ENCODE measurements at regions not wholly inside any gene's neighbourhood (a gene's known extent, or its start where the extent isn't known, plus 50 kb on each side); places are given as distances from the start of the nearest gene placed in this dataset.

GRCh38 chr10:10178476-10178875, 839.2 kb upstream of the CELF2 start:
- TF ChIP-seq CTCF (IDR thresholded peaks at IDR 0.05; ENCODE audit: low read length, missing control alignments), result no peak
- no peak overlapping the region for H3K4me3 ChIP-seq (replicated peaks; ENCODE audit: low read depth, low read length)
- no peak for DNase-seq (ENCODE audit: low read depth)

GRCh38 chr10:10193848-10194247, 823.8 kb upstream of the CELF2 start:
- no peak overlapping the region for H3K4me3 ChIP-seq (replicated peaks; ENCODE audit: low read depth, low read length)
- TF ChIP-seq CTCF (IDR thresholded peaks at IDR 0.05; ENCODE audit: low read length, missing control alignments), result no peak
- no peak for DNase-seq (ENCODE audit: low read depth)

- no peak overlapping the region for H3K4me3 ChIP-seq (replicated peaks; ENCODE audit: low read depth, low read length)
- TF ChIP-seq CTCF (IDR thresholded peaks at IDR 0.05; ENCODE audit: low read length, missing control alignments), result no peak
- no peak for DNase-seq (ENCODE audit: low read depth)
These were observed 821.0 kb upstream of the CELF2 start for GRCh38 chr10:10196701-10197100.

GRCh38 chr10:10197423-10197822, 820.2 kb upstream of the CELF2 start:
- TF ChIP-seq CTCF (IDR thresholded peaks at IDR 0.05; ENCODE audit: low read length, missing control alignments), result no peak
- H3K4me3 ChIP-seq (replicated peaks; ENCODE audit: low read depth, low read length), result no peak overlapping the region
- no peak for DNase-seq (ENCODE audit: low read depth)

GRCh38 chr10:10198363-10198762, 819.3 kb upstream of the CELF2 start:
- DNase-seq (ENCODE audit: low read depth), result no peak
- H3K4me3 ChIP-seq (replicated peaks; ENCODE audit: low read depth, low read length), result no peak overlapping the region
- no peak for TF ChIP-seq CTCF (IDR thresholded peaks at IDR 0.05; ENCODE audit: low read length, missing control alignments)

GRCh38 chr10:10204415-10204814, 813.3 kb upstream of the CELF2 start:
- H3K4me3 ChIP-seq (replicated peaks; ENCODE audit: low read depth, low read length), result no peak overlapping the region
- DNase-seq (ENCODE audit: low read depth), result no peak

More at GRCh38 chr10:10204415-10204814, 813.3 kb upstream of the CELF2 start:
- TF ChIP-seq CTCF (IDR thresholded peaks at IDR 0.05; ENCODE audit: low read length, missing control alignments), result no peak
